DND-41 (cell line): ENCODE measurements at regions not wholly inside any gene's neighbourhood (a gene's known extent, or its start where the extent isn't known, plus 50 kb on each side); places are given as distances from the start of the nearest gene placed in this dataset.

Experiments used
- ATAC-seq: fragments of 200-7000 bp; cut with Tn5 transposase; 3 replicates; pipeline ENCODE4 v1.9.1; 2021; ENCODE audit warnings: low read depth; ENCODE audit not compliant: insufficient read depth
- DNase-seq: peaks from one replicate; pipeline ENCODE4 v3.0.0-alpha.2; 2020
- H2AFZ ChIP-seq: 2 replicates; pipeline ENCODE4 v1.6.0; 2012; ENCODE audit warnings: low read depth, low read length
- H3K27ac ChIP-seq: 2 replicates; pipeline ENCODE4 v1.5.1; 2012; ENCODE audit warnings: low read length, inconsistent platforms
- H3K27me3 ChIP-seq: fragments of 200-600 bp; sonication (generic); 2 replicates; pipeline ENCODE4 v1.6.0; 2012; ENCODE audit warnings: low read length, mild to moderate bottlenecking, inconsistent platforms; ENCODE audit not compliant: insufficient read depth, poor library complexity
- H3K36me3 ChIP-seq: 2 replicates; pipeline ENCODE4 v1.5.1; 2012; ENCODE audit warnings: low read length, inconsistent platforms; ENCODE audit not compliant: insufficient read depth
- H3K4me1 ChIP-seq: 2 replicates; pipeline ENCODE4 v1.5.1; 2012; ENCODE audit warnings: mild to moderate bottlenecking, low read length; ENCODE audit not compliant: insufficient read depth
- H3K4me2 ChIP-seq: 2 replicates; pipeline ENCODE4 v1.6.0; 2012; ENCODE audit warnings: mild to moderate bottlenecking, moderate library complexity, low read length, inconsistent platforms; ENCODE audit not compliant: insufficient read depth
- H3K4me3 ChIP-seq, 2 experiments: fragments of 200-600 bp in 1 of 2; shearing (Covaris generic) in 1 of 2; 2 replicates each; pipeline ENCODE4 v1.5.1; 2012 to 2016; ENCODE audit warnings: inconsistent platforms in 2 of 2, low read length in 2 of 2, mild to moderate bottlenecking in 2 of 2, low read depth in 1 of 2, moderate library complexity in 1 of 2
- H3K79me2 ChIP-seq: 2 replicates; pipeline ENCODE4 v1.6.0; 2012; ENCODE audit warnings: low read length, inconsistent platforms; ENCODE audit not compliant: insufficient read depth
- H3K9ac ChIP-seq: 2 replicates; pipeline ENCODE4 v1.6.0; 2012; ENCODE audit warnings: low read depth, mild to moderate bottlenecking, inconsistent platforms, low read length, moderate library complexity
- H3K9me3 ChIP-seq: 2 replicates; pipeline ENCODE4 v1.5.1; 2012; ENCODE audit warnings: low read length, moderate library complexity, mild to moderate bottlenecking, inconsistent platforms; ENCODE audit not compliant: insufficient read depth, severe bottlenecking
- H4K20me1 ChIP-seq: 2 replicates; pipeline ENCODE4 v1.6.0; 2012; ENCODE audit warnings: low read length; ENCODE audit not compliant: insufficient read depth
- EZH2 ChIP-seq: IDR thresholded peaks from 3 replicates; pipeline ENCODE4 v1.6.1; 2012; ENCODE audit warnings: borderline replicate concordance, low read depth, mild to moderate bottlenecking, moderate library complexity, low read length, inconsistent platforms; ENCODE audit not compliant: severe bottlenecking
- TF ChIP-seq, protein P1 (sequence below): IDR thresholded peaks from 2 replicates; pipeline ENCODE4 v1.5.1; 2012; ENCODE audit warnings: borderline replicate concordance, low read length, moderate library complexity, mild to moderate bottlenecking; ENCODE audit not compliant: poor library complexity, severe bottlenecking; ENCODE audit errors: extremely low read depth

DNA sequence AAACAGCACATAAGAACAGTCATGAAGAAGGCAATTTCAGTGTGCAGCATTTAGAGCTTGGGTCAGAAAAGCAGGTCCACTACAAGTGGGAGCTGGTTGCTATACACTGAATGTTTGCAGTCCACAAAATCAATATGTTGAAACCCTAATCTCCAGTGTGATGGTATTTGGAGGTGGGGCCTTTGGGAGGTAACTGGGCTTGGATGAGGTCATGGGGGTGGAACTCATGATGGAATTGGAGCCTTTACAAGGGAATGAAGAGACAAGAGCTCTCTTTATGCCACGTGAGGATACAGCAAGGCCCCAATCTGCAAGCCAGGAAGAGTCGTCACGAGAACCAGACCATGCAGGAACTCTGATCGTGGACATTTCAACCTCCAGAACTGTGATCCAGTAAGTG is 216.7 kb upstream of the SLC35B3 start:
- Histone ChIP-seq H2AFZ (no peak overlapping the region), H3K4me3 (no peak overlapping the region), H3K9ac (no peak overlapping the region), H3K9me3 (no peaks in the 10 kb centered on the region), H3K4me2 (no peak overlapping the region), H3K36me3 (no peaks in the 10 kb centered on the region), H3K4me1 (no peaks in the 10 kb centered on the region), H3K27me3 (no peaks in the 10 kb centered on the region), H3K27ac (no peak overlapping the region), H3K79me2 (no peaks in the 10 kb centered on the region), H4K20me1 (no peaks in the 10 kb centered on the region)
- ATAC-seq (no peak), DNase-seq (no peak)
- TF ChIP-seq, protein P1, sequence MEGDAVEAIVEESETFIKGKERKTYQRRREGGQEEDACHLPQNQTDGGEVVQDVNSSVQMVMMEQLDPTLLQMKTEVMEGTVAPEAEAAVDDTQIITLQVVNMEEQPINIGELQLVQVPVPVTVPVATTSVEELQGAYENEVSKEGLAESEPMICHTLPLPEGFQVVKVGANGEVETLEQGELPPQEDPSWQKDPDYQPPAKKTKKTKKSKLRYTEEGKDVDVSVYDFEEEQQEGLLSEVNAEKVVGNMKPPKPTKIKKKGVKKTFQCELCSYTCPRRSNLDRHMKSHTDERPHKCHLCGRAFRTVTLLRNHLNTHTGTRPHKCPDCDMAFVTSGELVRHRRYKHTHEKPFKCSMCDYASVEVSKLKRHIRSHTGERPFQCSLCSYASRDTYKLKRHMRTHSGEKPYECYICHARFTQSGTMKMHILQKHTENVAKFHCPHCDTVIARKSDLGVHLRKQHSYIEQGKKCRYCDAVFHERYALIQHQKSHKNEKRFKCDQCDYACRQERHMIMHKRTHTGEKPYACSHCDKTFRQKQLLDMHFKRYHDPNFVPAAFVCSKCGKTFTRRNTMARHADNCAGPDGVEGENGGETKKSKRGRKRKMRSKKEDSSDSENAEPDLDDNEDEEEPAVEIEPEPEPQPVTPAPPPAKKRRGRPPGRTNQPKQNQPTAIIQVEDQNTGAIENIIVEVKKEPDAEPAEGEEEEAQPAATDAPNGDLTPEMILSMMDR: no peak
- no peak for TF ChIP-seq EZH2

DNA sequence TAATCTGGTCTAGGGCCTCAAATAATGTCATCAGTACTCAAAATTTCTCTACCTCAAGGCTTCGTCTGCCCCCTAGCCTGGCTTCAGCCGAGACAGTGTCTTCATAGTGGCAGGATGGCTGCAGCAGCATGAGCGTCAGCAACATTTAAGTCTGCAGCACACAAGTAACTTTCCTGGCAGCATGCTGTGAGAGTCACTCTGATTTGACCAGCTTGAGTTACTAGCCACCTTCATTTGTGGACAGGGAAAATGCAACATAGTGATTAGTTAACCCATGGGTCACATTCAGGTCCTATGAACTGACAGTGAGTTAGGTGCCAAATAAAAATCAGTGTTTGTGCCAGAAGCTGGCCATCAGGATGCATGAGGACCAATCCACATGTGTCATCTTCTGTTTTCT is 209.9 kb upstream of the SLC35B3 start:
- no peak overlapping the region for H3K4me2 ChIP-seq
- no peak overlapping the region for H3K9ac ChIP-seq
- H3K79me2 ChIP-seq: no peaks in the 10 kb centered on the region
- H3K4me1 ChIP-seq: no peaks in the 10 kb centered on the region
- ATAC-seq (no peak), DNase-seq (no peak)
- H3K27ac ChIP-seq: no peak overlapping the region
- no peaks in the 10 kb centered on the region for H4K20me1 ChIP-seq
- H2AFZ ChIP-seq: no peak overlapping the region
- TF ChIP-seq, protein P1: no peak
- TF ChIP-seq EZH2: no peak
- no peaks in the 10 kb centered on the region for H3K9me3 ChIP-seq
- H3K36me3 ChIP-seq: no peaks in the 10 kb centered on the region
- H3K27me3 ChIP-seq: no peaks in the 10 kb centered on the region
- H3K4me3 ChIP-seq: no peak overlapping the region

DNA sequence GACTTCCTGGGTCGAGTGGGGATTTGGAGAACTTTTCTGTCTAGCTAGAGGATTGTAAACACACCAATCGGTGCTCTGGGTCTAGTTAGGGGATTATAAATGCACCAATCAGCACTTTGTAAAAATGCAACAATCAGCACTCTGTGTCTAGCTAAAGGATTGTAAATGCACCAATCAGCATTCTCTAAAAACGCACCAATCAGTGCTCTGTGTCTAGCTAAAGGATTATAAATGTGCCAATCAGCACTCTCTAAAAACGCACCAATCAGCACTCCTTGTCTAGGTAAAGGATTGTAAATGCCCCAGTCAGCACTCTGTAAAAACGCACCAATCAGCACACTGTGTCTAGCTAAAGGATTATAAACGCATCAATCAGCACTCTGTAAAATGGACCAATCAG is 209.0 kb upstream of the SLC35B3 start:
- ATAC-seq: no peak
- Histone ChIP-seq H3K36me3 (no peaks in the 10 kb centered on the region), H3K9me3 (no peaks in the 10 kb centered on the region), H4K20me1 (no peaks in the 10 kb centered on the region), H3K27ac (no peak overlapping the region), H3K4me3 (no peak overlapping the region), H2AFZ (no peak overlapping the region), H3K79me2 (no peaks in the 10 kb centered on the region), H3K4me2 (no peak overlapping the region), H3K9ac (no peak overlapping the region), H3K27me3 (no peaks in the 10 kb centered on the region), H3K4me1 (no peaks in the 10 kb centered on the region)
- TF ChIP-seq, protein P1: no peak
- no peak for TF ChIP-seq EZH2
- DNase-seq: no peak

DNA sequence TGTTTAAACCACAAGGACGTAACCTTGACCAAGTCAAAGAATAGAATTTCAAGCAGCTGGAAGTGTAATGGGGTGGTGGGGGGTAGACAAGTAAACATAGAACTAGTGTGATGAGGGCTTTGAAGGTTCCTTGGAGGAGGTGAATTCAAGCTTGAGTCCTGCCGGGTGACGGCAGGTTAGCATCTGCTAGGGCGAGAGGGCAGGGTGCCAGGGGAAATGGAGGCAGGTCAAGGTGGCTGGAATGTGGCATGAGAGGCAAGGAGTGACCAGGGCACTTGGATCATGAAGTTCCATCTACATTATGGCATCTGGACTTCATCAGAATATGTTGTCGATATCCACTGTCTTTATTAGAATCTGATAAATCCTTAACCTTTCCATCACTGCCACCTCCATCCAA is 207.5 kb upstream of the SLC35B3 start:
- Histone ChIP-seq H2AFZ (no peak overlapping the region), H4K20me1 (no peaks in the 10 kb centered on the region), H3K27ac (no peak overlapping the region), H3K36me3 (no peaks in the 10 kb centered on the region), H3K9ac (no peak overlapping the region), H3K9me3 (no peaks in the 10 kb centered on the region), H3K27me3 (no peaks in the 10 kb centered on the region), H3K4me2 (no peak overlapping the region), H3K79me2 (no peaks in the 10 kb centered on the region), H3K4me1 (no peaks in the 10 kb centered on the region), H3K4me3 (no peak overlapping the region)
- DNase-seq (no peak), ATAC-seq (no peak)
- TF ChIP-seq, protein P1: no peak
- no peak for TF ChIP-seq EZH2
